ENCODE measurements at regions not wholly inside any gene's neighbourhood (a gene's known extent, or its start where the extent isn't known, plus 50 kb on each side); places are given as distances from the start of the nearest gene placed in this dataset.
"Not testable (repeated sequence)": the region's sequence is repeated elsewhere in the genome, so short reads cannot be mapped to it uniquely, and the experiment has no call there.

- not testable (repeated sequence) for H3K27ac ChIP-seq (ENCODE audit: low read depth, low read length); H3K9me3 ChIP-seq (ENCODE audit: control insufficient read depth in 3 of 3, low read length in 3 of 3); H3K27me3 ChIP-seq (ENCODE audit: control insufficient read depth in 3 of 3, insufficient read depth in 3 of 3, low read length in 3 of 3); H3K4me1 ChIP-seq (ENCODE audit: control insufficient read depth in 3 of 3, insufficient read depth in 3 of 3, low read length in 3 of 3); H3K36me3 ChIP-seq (ENCODE audit: control insufficient read depth in 3 of 3, insufficient read depth in 3 of 3, low read length in 3 of 3); H3K4me3 ChIP-seq (ENCODE audit: low read length in 3 of 3); H3K9ac ChIP-seq (ENCODE audit: low read depth in 1 of 3, low read length in 3 of 3)
Observed at GRCh38 chr1:207196135-207196534, 92.1 kb downstream of the C4BPA start.

- H3K9me3 ChIP-seq (ENCODE audit: control insufficient read depth in 3 of 3, low read length in 3 of 3); H3K4me3 ChIP-seq (ENCODE audit: low read length in 3 of 3); H3K9ac ChIP-seq (ENCODE audit: low read depth in 1 of 3, low read length in 3 of 3); H3K27me3 ChIP-seq (ENCODE audit: control insufficient read depth in 3 of 3, insufficient read depth in 3 of 3, low read length in 3 of 3); H3K4me1 ChIP-seq (ENCODE audit: control insufficient read depth in 3 of 3, insufficient read depth in 3 of 3, low read length in 3 of 3); H3K27ac ChIP-seq (ENCODE audit: low read depth, low read length); H3K36me3 ChIP-seq (ENCODE audit: control insufficient read depth in 3 of 3, insufficient read depth in 3 of 3, low read length in 3 of 3): not testable (repeated sequence)
Observed at GRCh38 chr1:207201534-207201933, 97.5 kb downstream of the C4BPA start.

GRCh38 chr1:207202480-207202879 is 98.4 kb downstream of the C4BPA start:
- H3K27ac ChIP-seq (ENCODE audit: low read depth, low read length): no peak overlapping the region
- no peaks in the 10 kb centered on the region for H3K9me3 ChIP-seq (ENCODE audit: control insufficient read depth in 3 of 3, low read length in 3 of 3)
- H3K4me1 ChIP-seq (ENCODE audit: control insufficient read depth in 3 of 3, insufficient read depth in 3 of 3, low read length in 3 of 3): peaks cover 0 to 3% (median 0%) of the 10 kb centered on the region in 3 donors
- H3K4me3 ChIP-seq (ENCODE audit: low read length in 3 of 3): no peak overlapping the region
- H3K36me3 ChIP-seq (ENCODE audit: control insufficient read depth in 3 of 3, insufficient read depth in 3 of 3, low read length in 3 of 3): no peaks in the 10 kb centered on the region
- H3K9ac ChIP-seq (ENCODE audit: low read depth in 1 of 3, low read length in 3 of 3): no peak overlapping the region
- H3K27me3 ChIP-seq (ENCODE audit: control insufficient read depth in 3 of 3, insufficient read depth in 3 of 3, low read length in 3 of 3): no peaks in the 10 kb centered on the region

- no peak overlapping the region for H3K27ac ChIP-seq (ENCODE audit: low read depth, low read length)
- no peaks in the 10 kb centered on the region for H3K9me3 ChIP-seq (ENCODE audit: control insufficient read depth in 3 of 3, low read length in 3 of 3)
- H3K9ac ChIP-seq (ENCODE audit: low read depth in 1 of 3, low read length in 3 of 3): no peak overlapping the region
Observed at GRCh38 chr1:207203541-207203940, 99.5 kb downstream of the C4BPA start.

GRCh38 chr1:207205614-207206061 is 101.6 kb downstream of the C4BPA start:
- Histone ChIP-seq H3K9me3 (ENCODE audit: control insufficient read depth in 3 of 3, low read length in 3 of 3) (no peaks in the 10 kb centered on the region), H3K27me3 (ENCODE audit: control insufficient read depth in 3 of 3, insufficient read depth in 3 of 3, low read length in 3 of 3) (no peaks in the 10 kb centered on the region), H3K27ac (ENCODE audit: low read depth, low read length) (peak overlapping the region; percentile 55), H3K36me3 (ENCODE audit: control insufficient read depth in 3 of 3, insufficient read depth in 3 of 3, low read length in 3 of 3) (no peaks in the 10 kb centered on the region), H3K4me3 (ENCODE audit: low read length in 3 of 3) (no peak overlapping the region), H3K9ac (ENCODE audit: low read depth in 1 of 3, low read length in 3 of 3) (no peak overlapping the region), H3K4me1 (ENCODE audit: control insufficient read depth in 3 of 3, insufficient read depth in 3 of 3, low read length in 3 of 3) (peaks cover 0 to 3% (median 0%) of the 10 kb centered on the region in 3 donors)

More at GRCh38 chr1:207203541-207203940, 99.5 kb downstream of the C4BPA start:
- H3K27me3 ChIP-seq (ENCODE audit: control insufficient read depth in 3 of 3, insufficient read depth in 3 of 3, low read length in 3 of 3): no peaks in the 10 kb centered on the region
- no peaks in the 10 kb centered on the region for H3K36me3 ChIP-seq (ENCODE audit: control insufficient read depth in 3 of 3, insufficient read depth in 3 of 3, low read length in 3 of 3)
- peaks cover 0 to 3% (median 0%) of the 10 kb centered on the region in 3 donors for H3K4me1 ChIP-seq (ENCODE audit: control insufficient read depth in 3 of 3, insufficient read depth in 3 of 3, low read length in 3 of 3)
- H3K4me3 ChIP-seq (ENCODE audit: low read length in 3 of 3): no peak overlapping the region

GRCh38 chr1:207208691-207209090 is 104.7 kb downstream of the C4BPA start:
- not testable (repeated sequence) for H3K4me1 ChIP-seq (ENCODE audit: control insufficient read depth in 3 of 3, insufficient read depth in 3 of 3, low read length in 3 of 3); H3K27me3 ChIP-seq (ENCODE audit: control insufficient read depth in 3 of 3, insufficient read depth in 3 of 3, low read length in 3 of 3)

GRCh38 chr1:207214453-207214852 is 107.0 kb upstream of the CD55 start:
- Histone ChIP-seq H3K4me3 (ENCODE audit: low read length in 3 of 3) (no peak overlapping the region), H3K36me3 (ENCODE audit: control insufficient read depth in 3 of 3, insufficient read depth in 3 of 3, low read length in 3 of 3) (no peaks in the 10 kb centered on the region), H3K9me3 (ENCODE audit: control insufficient read depth in 3 of 3, low read length in 3 of 3) (peaks cover 0 to 9% (median 2%) of the 10 kb centered on the region in 3 donors), H3K4me1 (ENCODE audit: control insufficient read depth in 3 of 3, insufficient read depth in 3 of 3, low read length in 3 of 3) (no peaks in the 10 kb centered on the region), H3K27ac (ENCODE audit: low read depth, low read length) (no peak overlapping the region), H3K27me3 (ENCODE audit: control insufficient read depth in 3 of 3, insufficient read depth in 3 of 3, low read length in 3 of 3) (no peaks in the 10 kb centered on the region), H3K9ac (ENCODE audit: low read depth in 1 of 3, low read length in 3 of 3) (no peak overlapping the region)

More at GRCh38 chr1:207208691-207209090, 104.7 kb downstream of the C4BPA start:
- not testable (repeated sequence) for H3K9ac ChIP-seq (ENCODE audit: low read depth in 1 of 3, low read length in 3 of 3); H3K27ac ChIP-seq (ENCODE audit: low read depth, low read length); H3K4me3 ChIP-seq (ENCODE audit: low read length in 3 of 3); H3K9me3 ChIP-seq (ENCODE audit: control insufficient read depth in 3 of 3, low read length in 3 of 3); H3K36me3 ChIP-seq (ENCODE audit: control insufficient read depth in 3 of 3, insufficient read depth in 3 of 3, low read length in 3 of 3)

- Histone ChIP-seq H3K4me3 (ENCODE audit: low read length in 3 of 3) (no peak overlapping the region), H3K4me1 (ENCODE audit: control insufficient read depth in 3 of 3, insufficient read depth in 3 of 3, low read length in 3 of 3) (no peaks in the 10 kb centered on the region), H3K27me3 (ENCODE audit: control insufficient read depth in 3 of 3, insufficient read depth in 3 of 3, low read length in 3 of 3) (no peaks in the 10 kb centered on the region), H3K36me3 (ENCODE audit: control insufficient read depth in 3 of 3, insufficient read depth in 3 of 3, low read length in 3 of 3) (no peaks in the 10 kb centered on the region), H3K9me3 (ENCODE audit: control insufficient read depth in 3 of 3, low read length in 3 of 3) (peaks cover 0 to 7% (median 2%) of the 10 kb centered on the region in 3 donors), H3K27ac (ENCODE audit: low read depth, low read length) (no peak overlapping the region), H3K9ac (ENCODE audit: low read depth in 1 of 3, low read length in 3 of 3) (no peak overlapping the region)
Observed at GRCh38 chr1:207217778-207218511, 103.5 kb upstream of the CD55 start.

GRCh38 chr1:207218512-207219362 is 102.7 kb upstream of the CD55 start:
- Histone ChIP-seq H3K4me1 (ENCODE audit: control insufficient read depth in 3 of 3, insufficient read depth in 3 of 3, low read length in 3 of 3) (no peaks in the 10 kb centered on the region), H3K9me3 (ENCODE audit: control insufficient read depth in 3 of 3, low read length in 3 of 3) (peaks cover 0 to 6% (median 2%) of the 10 kb centered on the region in 3 donors), H3K27ac (ENCODE audit: low read depth, low read length) (no peak overlapping the region), H3K27me3 (ENCODE audit: control insufficient read depth in 3 of 3, insufficient read depth in 3 of 3, low read length in 3 of 3) (no peaks in the 10 kb centered on the region), H3K36me3 (ENCODE audit: control insufficient read depth in 3 of 3, insufficient read depth in 3 of 3, low read length in 3 of 3) (no peaks in the 10 kb centered on the region), H3K9ac (ENCODE audit: low read depth in 1 of 3, low read length in 3 of 3) (no peak overlapping the region), H3K4me3 (ENCODE audit: low read length in 3 of 3) (no peak overlapping the region)

Data from skeletal muscle tissue (tissue), 3 donors.